K562 (cell line): ENCODE measurements at regions not wholly inside any gene's neighbourhood (a gene's known extent, or its start where the extent isn't known, plus 50 kb on each side); places are given as distances from the start of the nearest gene placed in this dataset.

ENCODE experiments used
- CBX2 ChIP-seq: fragments of 200-600 bp; sonication (generic); IDR thresholded peaks from one replicate; pipeline ENCODE4 v1.6.1; 2012; ENCODE audit warnings: mild to moderate bottlenecking, low read length, inconsistent platforms; ENCODE audit not compliant: insufficient read depth, poor library complexity, severe bottlenecking
- CTCF ChIP-seq, 3 experiments: IDR thresholded peaks in 2 of 3; conservative IDR thresholded peaks in 1 of 3; 2 replicates each; pipeline ENCODE4 v1.5.1; 2011 to 2012; ENCODE audit warnings: low read length in 3 of 3, mild to moderate bottlenecking in 3 of 3, control low read depth in 2 of 3, improper control_type of control experiment in 1 of 3, inconsistent platforms in 1 of 3, low read depth in 1 of 3, mixed read lengths in 1 of 3, moderate library complexity in 1 of 3; ENCODE audit not compliant: insufficient read depth in 2 of 3
- FOXP1 ChIP-seq: sonication (generic); formaldehyde crosslinking; IDR thresholded peaks from 2 replicates; pipeline ENCODE4 v1.8.0; 2022; ENCODE audit warnings: mild to moderate bottlenecking, missing genetic modification reagents
- HCFC1 ChIP-seq: IDR thresholded peaks from 2 replicates; pipeline ENCODE4 v1.6.1; 2012; ENCODE audit warnings: low read depth, low read length, improper control_type of control experiment
- ILK ChIP-seq: fragments of 450-650 bp; IDR thresholded peaks from 2 replicates; pipeline ENCODE4 v1.6.1; 2016; ENCODE audit warnings: missing genetic modification characterization, low read depth, mild to moderate bottlenecking, missing compliant biosample characterization, moderate library complexity, borderline replicate concordance
- JUND ChIP-seq, 2 experiments: IDR thresholded peaks; 2 replicates in 1 of 2; 3 replicates in 1 of 2; pipeline ENCODE4 v1.6.1; 2011; ENCODE audit warnings: borderline replicate concordance in 2 of 2, low read depth in 2 of 2, low read length in 2 of 2, improper control_type of control experiment in 1 of 2, missing biosample characterization in 1 of 2, missing genetic modification characterization in 1 of 2, missing genetic modification reagents in 1 of 2
- MYNN ChIP-seq, 2 experiments: sonication (generic); formaldehyde crosslinking in 1 of 2; IDR thresholded peaks; 2 replicates each; pipeline versions ENCODE4 v1.5.0 to v1.6.1; 2016 to 2020; ENCODE audit warnings: antibody characterized with exemption in 1 of 2, missing genetic modification reagents in 1 of 2
- USF2 ChIP-seq: sonication (generic); formaldehyde crosslinking; IDR thresholded peaks from 2 replicates; pipeline ENCODE4 v1.5.0; 2020; ENCODE audit warnings: missing genetic modification reagents
- YBX1 ChIP-seq: fragments of 450-650 bp; IDR thresholded peaks from 2 replicates; pipeline ENCODE4 v1.7.1; 2016; ENCODE audit warnings: mild to moderate bottlenecking
- YY1 ChIP-seq, 3 experiments: IDR thresholded peaks; 2 replicates each; pipeline ENCODE4 v1.6.1; 2011; ENCODE audit warnings: low read length in 2 of 3, mild to moderate bottlenecking in 2 of 3, moderate library complexity in 2 of 3, borderline replicate concordance in 1 of 3, control low read depth in 1 of 3, low read depth in 1 of 3; ENCODE audit not compliant: insufficient read depth in 3 of 3, insufficient replicate concordance in 2 of 3, control insufficient read depth in 1 of 3, insufficient read length in 1 of 3; ENCODE audit errors: extremely low read depth in 1 of 3
- ZNF324 ChIP-seq: fragments of 250-450 bp; sonication (Bioruptor Pico); IDR thresholded peaks from 2 replicates; pipeline ENCODE4 v1.4.0; 2020; ENCODE audit warnings: mild to moderate bottlenecking
- TF ChIP-seq, protein P1 (sequence below), 3 experiments: fragments of 200-800 bp in 1 of 3; fragments of 250-450 bp in 1 of 3; fragments of 450-650 bp in 1 of 3; sonication (Bioruptor Pico) in 1 of 3; sonication (Bioruptor generic) in 1 of 3; formaldehyde crosslinking in 1 of 3; IDR thresholded peaks; 2 replicates each; pipeline versions ENCODE4 v1.6.1 to v1.8.0; 2016 to 2022; ENCODE audit warnings: mild to moderate bottlenecking in 2 of 3, missing genetic modification characterization in 2 of 3, missing compliant biosample characterization in 1 of 3, moderate library complexity in 1 of 3
- TF ChIP-seq, protein P2 (sequence below): sonication (generic); formaldehyde crosslinking; IDR thresholded peaks from 2 replicates; pipeline ENCODE4 v1.8.1; 2023; ENCODE audit warnings: mild to moderate bottlenecking, missing genetic modification reagents
- TF ChIP-seq, protein P3 (sequence below): sonication (generic); formaldehyde crosslinking; IDR thresholded peaks from 2 replicates; pipeline ENCODE4 v1.8.1; 2023; ENCODE audit warnings: mild to moderate bottlenecking, missing genetic modification reagents

- TF ChIP-seq CTCF (IDR thresholded peaks at IDR 0.05 in 2 of 3, conservative IDR thresholded peaks at IDR 0.05 in 1 of 3; ENCODE audit: insufficient read depth in 2 of 3, low read depth in 1 of 3, low read length in 3 of 3) (no peak), YBX1 (no peak), YY1 (IDR thresholded peaks at IDR 0.05; ENCODE audit: borderline replicate concordance in 1 of 3, control insufficient read depth in 1 of 3, extremely low read depth in 1 of 3, insufficient read depth in 3 of 3, insufficient read length in 1 of 3, insufficient replicate concordance in 2 of 3, low read depth in 1 of 3, low read length in 2 of 3) (no peak), CBX2 (no peak), USF2 (CRISPR knock-in tag) (no peak), HCFC1 (no peak), ZNF324 (no peak), MYNN (IDR thresholded peaks at IDR 0.05) (no peak), MYNN (CRISPR knock-in tag; IDR thresholded peaks at IDR 0.05) (no peak), FOXP1 (CRISPR knock-in tag) (no peak), ILK (tag) (no peak), JUND (IDR thresholded peaks at IDR 0.05; ENCODE audit: borderline replicate concordance, low read depth, low read length) (no peak), JUND (tag; IDR thresholded peaks at IDR 0.05; ENCODE audit: borderline replicate concordance, low read depth, low read length) (no peak)
- TF ChIP-seq, protein P1, sequence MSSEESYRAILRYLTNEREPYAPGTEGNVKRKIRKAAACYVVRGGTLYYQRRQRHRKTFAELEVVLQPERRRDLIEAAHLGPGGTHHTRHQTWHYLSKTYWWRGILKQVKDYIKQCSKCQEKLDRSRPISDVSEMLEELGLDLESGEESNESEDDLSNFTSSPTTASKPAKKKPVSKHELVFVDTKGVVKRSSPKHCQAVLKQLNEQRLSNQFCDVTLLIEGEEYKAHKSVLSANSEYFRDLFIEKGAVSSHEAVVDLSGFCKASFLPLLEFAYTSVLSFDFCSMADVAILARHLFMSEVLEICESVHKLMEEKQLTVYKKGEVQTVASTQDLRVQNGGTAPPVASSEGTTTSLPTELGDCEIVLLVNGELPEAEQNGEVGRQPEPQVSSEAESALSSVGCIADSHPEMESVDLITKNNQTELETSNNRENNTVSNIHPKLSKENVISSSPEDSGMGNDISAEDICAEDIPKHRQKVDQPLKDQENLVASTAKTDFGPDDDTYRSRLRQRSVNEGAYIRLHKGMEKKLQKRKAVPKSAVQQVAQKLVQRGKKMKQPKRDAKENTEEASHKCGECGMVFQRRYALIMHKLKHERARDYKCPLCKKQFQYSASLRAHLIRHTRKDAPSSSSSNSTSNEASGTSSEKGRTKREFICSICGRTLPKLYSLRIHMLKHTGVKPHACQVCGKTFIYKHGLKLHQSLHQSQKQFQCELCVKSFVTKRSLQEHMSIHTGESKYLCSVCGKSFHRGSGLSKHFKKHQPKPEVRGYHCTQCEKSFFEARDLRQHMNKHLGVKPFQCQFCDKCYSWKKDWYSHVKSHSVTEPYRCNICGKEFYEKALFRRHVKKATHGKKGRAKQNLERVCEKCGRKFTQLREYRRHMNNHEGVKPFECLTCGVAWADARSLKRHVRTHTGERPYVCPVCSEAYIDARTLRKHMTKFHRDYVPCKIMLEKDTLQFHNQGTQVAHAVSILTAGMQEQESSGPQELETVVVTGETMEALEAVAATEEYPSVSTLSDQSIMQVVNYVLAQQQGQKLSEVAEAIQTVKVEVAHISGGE (CRISPR knock-in tag; IDR thresholded peaks at IDR 0.05) = no peak
- TF ChIP-seq, protein P2, sequence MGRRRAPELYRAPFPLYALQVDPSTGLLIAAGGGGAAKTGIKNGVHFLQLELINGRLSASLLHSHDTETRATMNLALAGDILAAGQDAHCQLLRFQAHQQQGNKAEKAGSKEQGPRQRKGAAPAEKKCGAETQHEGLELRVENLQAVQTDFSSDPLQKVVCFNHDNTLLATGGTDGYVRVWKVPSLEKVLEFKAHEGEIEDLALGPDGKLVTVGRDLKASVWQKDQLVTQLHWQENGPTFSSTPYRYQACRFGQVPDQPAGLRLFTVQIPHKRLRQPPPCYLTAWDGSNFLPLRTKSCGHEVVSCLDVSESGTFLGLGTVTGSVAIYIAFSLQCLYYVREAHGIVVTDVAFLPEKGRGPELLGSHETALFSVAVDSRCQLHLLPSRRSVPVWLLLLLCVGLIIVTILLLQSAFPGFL (CRISPR knock-in tag) = no peak
- TF ChIP-seq, protein P3, sequence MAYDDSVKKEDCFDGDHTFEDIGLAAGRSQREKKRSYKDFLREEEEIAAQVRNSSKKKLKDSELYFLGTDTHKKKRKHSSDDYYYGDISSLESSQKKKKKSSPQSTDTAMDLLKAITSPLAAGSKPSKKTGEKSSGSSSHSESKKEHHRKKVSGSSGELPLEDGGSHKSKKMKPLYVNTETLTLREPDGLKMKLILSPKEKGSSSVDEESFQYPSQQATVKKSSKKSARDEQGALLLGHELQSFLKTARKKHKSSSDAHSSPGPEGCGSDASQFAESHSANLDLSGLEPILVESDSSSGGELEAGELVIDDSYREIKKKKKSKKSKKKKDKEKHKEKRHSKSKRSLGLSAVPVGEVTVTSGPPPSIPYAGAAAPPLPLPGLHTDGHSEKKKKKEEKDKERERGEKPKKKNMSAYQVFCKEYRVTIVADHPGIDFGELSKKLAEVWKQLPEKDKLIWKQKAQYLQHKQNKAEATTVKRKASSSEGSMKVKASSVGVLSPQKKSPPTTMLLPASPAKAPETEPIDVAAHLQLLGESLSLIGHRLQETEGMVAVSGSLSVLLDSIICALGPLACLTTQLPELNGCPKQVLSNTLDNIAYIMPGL (CRISPR knock-in tag) = no peak
These were observed 471.2 kb downstream of the MIAT start for GRCh38 chr22:27128461-27129085.
